ENCODE measurements at regions not wholly inside any gene's neighbourhood (a gene's known extent, or its start where the extent isn't known, plus 50 kb on each side); places are given as distances from the start of the nearest gene placed in this dataset.

- DNase-seq (ENCODE audit: low spot score), result no peak
- FAIRE-seq, result no peak
Measured at GRCh38 chr9:127553793-127554192, 58.3 kb upstream of the STXBP1 start.

GRCh38 chr9:127554966-127555839, 56.9 kb upstream of the STXBP1 start:
- DNase-seq (ENCODE audit: low spot score), result no peak
- FAIRE-seq, result no peak

GRCh38 chr9:127555840-127556820, 55.9 kb upstream of the STXBP1 start:
- peak; percentile 93 for FAIRE-seq

GRCh38 chr9:127556871-127557270, 55.2 kb upstream of the STXBP1 start:
- DNase-seq (ENCODE audit: low spot score) (no peak), FAIRE-seq (no peak)

More at GRCh38 chr9:127555840-127556820, 55.9 kb upstream of the STXBP1 start:
- DNase-seq (ENCODE audit: low spot score), result peak; percentile 90

- DNase-seq (ENCODE audit: low spot score), result peak; percentile 69
- FAIRE-seq, result peak; percentile 38
Measured at GRCh38 chr9:127557466-127557869, 54.6 kb upstream of the STXBP1 start.

GRCh38 chr9:127557998-127558546, 54.0 kb upstream of the STXBP1 start:
- DNase-seq (ENCODE audit: low spot score), result no peak
- FAIRE-seq, result no peak

GRCh38 chr9:127558581-127559246, 53.4 kb upstream of the STXBP1 start:
- FAIRE-seq (no peak), DNase-seq (ENCODE audit: low spot score) (no peak)

- DNase-seq (ENCODE audit: low spot score) (no peak), FAIRE-seq (no peak)
Measured at GRCh38 chr9:127559247-127559680, 52.8 kb upstream of the STXBP1 start.

GRCh38 chr9:127561491-127562278, 50.4 kb upstream of the STXBP1 start:
- DNase-seq (ENCODE audit: low spot score) (peak; percentile 98), FAIRE-seq (peak; percentile 98)
